ENCODE measurements at regions not wholly inside any gene's neighbourhood (a gene's known extent, or its start where the extent isn't known, plus 50 kb on each side); places are given as distances from the start of the nearest gene placed in this dataset.

GRCh38 chr10:117931078-117931477, 115.7 kb downstream of the RAB11FIP2 start (continued):
- TF ChIP-seq ZNF462 (CRISPR knock-in tag; IDR thresholded peaks at IDR 0.05) = no peak
- TF ChIP-seq, protein P1, sequence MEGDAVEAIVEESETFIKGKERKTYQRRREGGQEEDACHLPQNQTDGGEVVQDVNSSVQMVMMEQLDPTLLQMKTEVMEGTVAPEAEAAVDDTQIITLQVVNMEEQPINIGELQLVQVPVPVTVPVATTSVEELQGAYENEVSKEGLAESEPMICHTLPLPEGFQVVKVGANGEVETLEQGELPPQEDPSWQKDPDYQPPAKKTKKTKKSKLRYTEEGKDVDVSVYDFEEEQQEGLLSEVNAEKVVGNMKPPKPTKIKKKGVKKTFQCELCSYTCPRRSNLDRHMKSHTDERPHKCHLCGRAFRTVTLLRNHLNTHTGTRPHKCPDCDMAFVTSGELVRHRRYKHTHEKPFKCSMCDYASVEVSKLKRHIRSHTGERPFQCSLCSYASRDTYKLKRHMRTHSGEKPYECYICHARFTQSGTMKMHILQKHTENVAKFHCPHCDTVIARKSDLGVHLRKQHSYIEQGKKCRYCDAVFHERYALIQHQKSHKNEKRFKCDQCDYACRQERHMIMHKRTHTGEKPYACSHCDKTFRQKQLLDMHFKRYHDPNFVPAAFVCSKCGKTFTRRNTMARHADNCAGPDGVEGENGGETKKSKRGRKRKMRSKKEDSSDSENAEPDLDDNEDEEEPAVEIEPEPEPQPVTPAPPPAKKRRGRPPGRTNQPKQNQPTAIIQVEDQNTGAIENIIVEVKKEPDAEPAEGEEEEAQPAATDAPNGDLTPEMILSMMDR (conservative IDR thresholded peaks at IDR 0.05; ENCODE audit: low read depth in 2 of 2) = no peak
- no peak for TF ChIP-seq JUNB (IDR thresholded peaks at IDR 0.05; ENCODE audit: unreplicated experiment)

- H4K20me1 ChIP-seq (replicated peaks; ENCODE audit: insufficient read depth) = no peaks in the 10 kb centered on the region
- H3K4me3 Mint-ChIP-seq = no peak overlapping the region
- H3K4me1 ChIP-seq (ENCODE audit: insufficient read depth) = peaks cover 17% of the 10 kb centered on the region
- no peaks in the 10 kb centered on the region for H3K79me2 ChIP-seq (replicated peaks; ENCODE audit: insufficient read depth)
- H3K36me3 Mint-ChIP-seq (ENCODE audit: low read depth) = no peaks in the 10 kb centered on the region; the same call in 2 of the 3 replicates
- peaks cover 35% of the 10 kb centered on the region for H3K4me1 Mint-ChIP-seq
- no peak overlapping the region for H3K27ac Mint-ChIP-seq
- no peaks in the 10 kb centered on the region for H3K36me3 ChIP-seq (ENCODE audit: insufficient read depth)
- H3K27ac ChIP-seq (ENCODE audit: low read depth) = no peak overlapping the region
- H3K27me3 ChIP-seq (ENCODE audit: insufficient read depth) = no peaks in the 10 kb centered on the region
- ATAC-seq = no peak
- H3K27me3 Mint-ChIP-seq (ENCODE audit: insufficient read depth, low read depth, poor library complexity) = peaks cover 2% of the 10 kb centered on the region
- no peak overlapping the region for H2AFZ ChIP-seq
- no peaks in the 10 kb centered on the region for H3K9me3 Mint-ChIP-seq
- peaks cover under 1% of the 10 kb centered on the region; the same call in 1 of the 2 replicates for H3K9me2 ChIP-seq (ENCODE audit: insufficient read depth)
- no peak for DNase-seq (ENCODE audit: low spot score)
- no peaks in the 10 kb centered on the region for H3F3A ChIP-seq (replicated peaks; ENCODE audit: low read depth)
- H3K4me2 ChIP-seq = no peak overlapping the region
- no peak overlapping the region for H3K4me3 ChIP-seq
- TF ChIP-seq STAT1 (IDR thresholded peaks at IDR 0.05; ENCODE audit: unreplicated experiment) (no peak), ZNF462 (CRISPR knock-in tag; IDR thresholded peaks at IDR 0.05) (no peak), EZH2 (IDR thresholded peaks at IDR 0.05; ENCODE audit: low read depth, unreplicated experiment) (no peak), EZH2phosphoT487 (IDR thresholded peaks at IDR 0.05; ENCODE audit: unreplicated experiment) (no peak)
- TF ChIP-seq, protein P2, sequence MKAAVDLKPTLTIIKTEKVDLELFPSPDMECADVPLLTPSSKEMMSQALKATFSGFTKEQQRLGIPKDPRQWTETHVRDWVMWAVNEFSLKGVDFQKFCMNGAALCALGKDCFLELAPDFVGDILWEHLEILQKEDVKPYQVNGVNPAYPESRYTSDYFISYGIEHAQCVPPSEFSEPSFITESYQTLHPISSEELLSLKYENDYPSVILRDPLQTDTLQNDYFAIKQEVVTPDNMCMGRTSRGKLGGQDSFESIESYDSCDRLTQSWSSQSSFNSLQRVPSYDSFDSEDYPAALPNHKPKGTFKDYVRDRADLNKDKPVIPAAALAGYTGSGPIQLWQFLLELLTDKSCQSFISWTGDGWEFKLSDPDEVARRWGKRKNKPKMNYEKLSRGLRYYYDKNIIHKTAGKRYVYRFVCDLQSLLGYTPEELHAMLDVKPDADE (IDR thresholded peaks at IDR 0.05) = no peak
Observed at GRCh38 chr10:117933036-117933435, 113.7 kb downstream of the RAB11FIP2 start.

Data from GM23338 (cell line).